DND-41 (cell line): ENCODE measurements at regions not wholly inside any gene's neighbourhood (a gene's known extent, or its start where the extent isn't known, plus 50 kb on each side); places are given as distances from the start of the nearest gene placed in this dataset.

Source experiments
- ATAC-seq: fragments of 200-7000 bp; cut with Tn5 transposase; 3 replicates; pipeline ENCODE4 v1.9.1; 2021; ENCODE audit warnings: low read depth; ENCODE audit not compliant: insufficient read depth
- DNase-seq: peaks from one replicate; pipeline ENCODE4 v3.0.0-alpha.2; 2020
- H2AFZ ChIP-seq: 2 replicates; pipeline ENCODE4 v1.6.0; 2012; ENCODE audit warnings: low read depth, low read length
- H3K27ac ChIP-seq: 2 replicates; pipeline ENCODE4 v1.5.1; 2012; ENCODE audit warnings: low read length, inconsistent platforms
- H3K27me3 ChIP-seq: fragments of 200-600 bp; sonication (generic); 2 replicates; pipeline ENCODE4 v1.6.0; 2012; ENCODE audit warnings: low read length, mild to moderate bottlenecking, inconsistent platforms; ENCODE audit not compliant: insufficient read depth, poor library complexity
- H3K36me3 ChIP-seq: 2 replicates; pipeline ENCODE4 v1.5.1; 2012; ENCODE audit warnings: low read length, inconsistent platforms; ENCODE audit not compliant: insufficient read depth
- H3K4me1 ChIP-seq: 2 replicates; pipeline ENCODE4 v1.5.1; 2012; ENCODE audit warnings: mild to moderate bottlenecking, low read length; ENCODE audit not compliant: insufficient read depth
- H3K4me2 ChIP-seq: 2 replicates; pipeline ENCODE4 v1.6.0; 2012; ENCODE audit warnings: mild to moderate bottlenecking, moderate library complexity, low read length, inconsistent platforms; ENCODE audit not compliant: insufficient read depth
- H3K4me3 ChIP-seq, 2 experiments: fragments of 200-600 bp in 1 of 2; shearing (Covaris generic) in 1 of 2; 2 replicates each; pipeline ENCODE4 v1.5.1; 2012 to 2016; ENCODE audit warnings: inconsistent platforms in 2 of 2, low read length in 2 of 2, mild to moderate bottlenecking in 2 of 2, low read depth in 1 of 2, moderate library complexity in 1 of 2
- H3K79me2 ChIP-seq: 2 replicates; pipeline ENCODE4 v1.6.0; 2012; ENCODE audit warnings: low read length, inconsistent platforms; ENCODE audit not compliant: insufficient read depth
- H3K9ac ChIP-seq: 2 replicates; pipeline ENCODE4 v1.6.0; 2012; ENCODE audit warnings: low read depth, mild to moderate bottlenecking, inconsistent platforms, low read length, moderate library complexity
- H3K9me3 ChIP-seq: 2 replicates; pipeline ENCODE4 v1.5.1; 2012; ENCODE audit warnings: low read length, moderate library complexity, mild to moderate bottlenecking, inconsistent platforms; ENCODE audit not compliant: insufficient read depth, severe bottlenecking
- H4K20me1 ChIP-seq: 2 replicates; pipeline ENCODE4 v1.6.0; 2012; ENCODE audit warnings: low read length; ENCODE audit not compliant: insufficient read depth
- EZH2 ChIP-seq: IDR thresholded peaks from 3 replicates; pipeline ENCODE4 v1.6.1; 2012; ENCODE audit warnings: borderline replicate concordance, low read depth, mild to moderate bottlenecking, moderate library complexity, low read length, inconsistent platforms; ENCODE audit not compliant: severe bottlenecking
- TF ChIP-seq, protein P1 (sequence below): IDR thresholded peaks from 2 replicates; pipeline ENCODE4 v1.5.1; 2012; ENCODE audit warnings: borderline replicate concordance, low read length, moderate library complexity, mild to moderate bottlenecking; ENCODE audit not compliant: poor library complexity, severe bottlenecking; ENCODE audit errors: extremely low read depth

DNA sequence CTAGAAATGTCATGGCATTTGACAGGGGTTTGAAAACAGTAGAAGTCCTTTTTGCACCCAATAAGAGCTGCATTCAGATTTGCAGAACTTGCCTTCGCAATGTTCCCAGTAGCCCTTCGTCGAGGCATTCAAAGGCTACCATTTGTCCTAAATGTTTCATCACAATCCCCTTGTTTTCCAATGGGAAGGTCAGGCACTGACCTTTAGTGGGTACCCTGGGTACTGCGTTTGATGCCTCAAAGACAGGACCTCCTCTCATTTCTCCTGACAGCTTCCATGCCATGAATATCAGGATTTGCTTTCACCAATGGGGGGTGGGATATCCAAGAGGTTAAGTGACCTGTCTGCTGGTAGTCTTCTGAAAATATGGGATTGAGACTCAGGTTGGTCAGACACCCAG, 1063.1 kb downstream of the BCL11B start:
- TF ChIP-seq EZH2 = no peak
- TF ChIP-seq, protein P1, sequence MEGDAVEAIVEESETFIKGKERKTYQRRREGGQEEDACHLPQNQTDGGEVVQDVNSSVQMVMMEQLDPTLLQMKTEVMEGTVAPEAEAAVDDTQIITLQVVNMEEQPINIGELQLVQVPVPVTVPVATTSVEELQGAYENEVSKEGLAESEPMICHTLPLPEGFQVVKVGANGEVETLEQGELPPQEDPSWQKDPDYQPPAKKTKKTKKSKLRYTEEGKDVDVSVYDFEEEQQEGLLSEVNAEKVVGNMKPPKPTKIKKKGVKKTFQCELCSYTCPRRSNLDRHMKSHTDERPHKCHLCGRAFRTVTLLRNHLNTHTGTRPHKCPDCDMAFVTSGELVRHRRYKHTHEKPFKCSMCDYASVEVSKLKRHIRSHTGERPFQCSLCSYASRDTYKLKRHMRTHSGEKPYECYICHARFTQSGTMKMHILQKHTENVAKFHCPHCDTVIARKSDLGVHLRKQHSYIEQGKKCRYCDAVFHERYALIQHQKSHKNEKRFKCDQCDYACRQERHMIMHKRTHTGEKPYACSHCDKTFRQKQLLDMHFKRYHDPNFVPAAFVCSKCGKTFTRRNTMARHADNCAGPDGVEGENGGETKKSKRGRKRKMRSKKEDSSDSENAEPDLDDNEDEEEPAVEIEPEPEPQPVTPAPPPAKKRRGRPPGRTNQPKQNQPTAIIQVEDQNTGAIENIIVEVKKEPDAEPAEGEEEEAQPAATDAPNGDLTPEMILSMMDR = peak; percentile 28
- Histone ChIP-seq H3K4me2 (no peak overlapping the region; the same call in 1 of the 2 replicates), H3K4me3 (no peak overlapping the region), H4K20me1 (no peaks in the 10 kb centered on the region), H3K79me2 (peaks cover 46% of the 10 kb centered on the region), H3K36me3 (no peaks in the 10 kb centered on the region), H2AFZ (no peak overlapping the region), H3K27ac (peak overlapping the region; percentile 99), H3K4me1 (peaks cover 100% of the 10 kb centered on the region), H3K9me3 (no peaks in the 10 kb centered on the region), H3K9ac (peak overlapping the region; percentile 76), H3K27me3 (no peaks in the 10 kb centered on the region)
- DNase-seq = peak; percentile 25
- ATAC-seq = no peak

DNA sequence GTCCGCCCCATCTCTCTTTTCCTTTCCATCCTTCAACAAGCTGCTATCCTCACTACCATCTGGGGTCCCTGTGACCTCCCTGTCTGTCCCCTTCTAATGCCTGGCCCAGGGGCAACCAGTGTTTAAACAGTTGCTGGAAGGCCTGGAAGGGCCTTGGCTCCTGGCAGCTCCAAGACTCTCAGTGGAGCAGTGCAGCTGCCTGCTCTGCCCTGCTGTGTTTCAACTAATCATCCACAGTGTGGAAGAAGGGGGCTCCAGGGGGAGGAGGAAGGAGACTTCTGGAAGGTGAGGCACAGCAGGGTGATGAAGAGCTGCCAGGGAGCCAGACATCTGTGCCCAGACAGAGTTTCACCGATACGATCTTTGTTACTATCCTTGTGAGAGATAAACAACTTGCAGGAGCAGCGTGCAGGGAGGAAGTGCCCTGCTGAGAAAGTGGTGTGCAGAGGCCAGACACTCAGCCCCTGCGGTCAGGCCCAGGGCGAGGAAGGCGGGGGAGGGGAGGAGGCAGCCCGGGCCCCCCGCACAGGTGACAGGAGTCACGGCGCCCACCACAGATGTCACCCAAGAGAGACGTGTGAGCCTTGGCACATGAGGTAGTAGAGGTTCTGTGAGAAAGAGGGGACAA, 1061.8 kb downstream of the BCL11B start:
- Histone ChIP-seq H3K27ac (peak overlapping the region; percentile 99), H3K4me3 (peak overlapping the region in 1 of 2 experiments; percentile 56; a peak in 2 of 4 replicates), H3K27me3 (no peaks in the 10 kb centered on the region), H3K4me1 (peaks cover 100% of the 10 kb centered on the region), H4K20me1 (no peaks in the 10 kb centered on the region), H3K9me3 (no peaks in the 10 kb centered on the region), H3K79me2 (peaks cover 46% of the 10 kb centered on the region), H3K9ac (peak overlapping the region; percentile 76), H3K36me3 (no peaks in the 10 kb centered on the region), H2AFZ (no peak overlapping the region), H3K4me2 (peak overlapping the region; percentile 61)
- DNase-seq (peak; percentile 98), ATAC-seq (peak; percentile 87)
- TF ChIP-seq, protein P1 = peak; percentile 43
- TF ChIP-seq EZH2 = no peak

DNA sequence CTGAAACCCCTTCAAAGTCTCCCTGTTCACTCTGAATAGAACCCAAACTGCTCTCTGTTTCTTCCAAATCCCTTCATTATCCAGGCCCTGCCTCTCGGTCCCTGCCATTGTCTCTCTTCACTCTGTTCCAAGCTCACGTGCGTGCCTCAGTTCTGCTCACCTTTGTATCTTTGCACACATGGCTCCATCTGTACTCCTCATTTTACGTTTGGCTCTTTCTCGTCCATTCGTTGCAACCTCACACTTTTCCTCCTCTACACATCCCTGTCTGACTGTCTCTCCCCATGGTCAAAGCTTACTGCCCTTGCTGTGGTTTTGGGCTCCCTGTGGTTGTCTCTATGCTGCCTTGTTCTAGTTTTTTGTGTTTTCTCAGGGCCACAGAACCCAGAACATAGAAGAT, 1054.5 kb downstream of the BCL11B start:
- DNase-seq (peak; percentile 4), ATAC-seq (no peak)
- Histone ChIP-seq H3K27ac (peak overlapping the region; percentile 48), H4K20me1 (no peaks in the 10 kb centered on the region), H3K4me3 (no peak overlapping the region), H3K27me3 (no peaks in the 10 kb centered on the region), H3K79me2 (no peaks in the 10 kb centered on the region), H3K4me1 (peaks cover 48% of the 10 kb centered on the region), H3K9me3 (no peaks in the 10 kb centered on the region), H2AFZ (peak overlapping the region; percentile 12; the same call in 1 of the 2 replicates), H3K4me2 (no peak overlapping the region), H3K36me3 (no peaks in the 10 kb centered on the region), H3K9ac (no peak overlapping the region)
- TF ChIP-seq, protein P1 = no peak
- TF ChIP-seq EZH2 = no peak

DNA sequence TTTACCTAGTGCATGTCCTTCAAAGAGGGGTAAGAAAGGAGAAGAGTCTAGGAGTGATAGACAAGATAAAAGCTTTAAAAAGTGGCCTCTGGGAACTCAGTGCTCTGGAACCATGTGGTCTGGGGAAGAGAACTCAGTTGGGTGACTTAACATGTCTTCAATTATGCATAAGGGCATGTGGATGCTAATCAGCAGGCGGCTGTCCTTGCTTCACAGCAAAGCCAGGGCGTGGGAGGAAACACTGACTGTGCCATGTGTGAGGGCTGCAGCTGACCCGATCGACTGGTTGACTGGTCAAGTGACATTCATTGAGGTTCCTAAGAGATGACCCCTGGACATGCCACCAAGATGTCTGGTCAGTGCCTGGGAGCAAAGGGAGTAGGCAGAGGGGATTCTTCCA, 1053.8 kb downstream of the BCL11B start:
- H3K4me1 ChIP-seq = peaks cover 48% of the 10 kb centered on the region
- no peaks in the 10 kb centered on the region for H3K27me3 ChIP-seq
- H3K4me2 ChIP-seq = no peak overlapping the region
- TF ChIP-seq EZH2 = no peak
- TF ChIP-seq, protein P1 = no peak
- H3K9ac ChIP-seq = no peak overlapping the region
- H3K79me2 ChIP-seq = no peaks in the 10 kb centered on the region
- H3K27ac ChIP-seq = peak overlapping the region; percentile 48
- DNase-seq (peak; percentile 6), ATAC-seq (no peak)
- no peaks in the 10 kb centered on the region for H3K9me3 ChIP-seq
- no peaks in the 10 kb centered on the region for H3K36me3 ChIP-seq
- no peaks in the 10 kb centered on the region for H4K20me1 ChIP-seq
- no peak overlapping the region for H2AFZ ChIP-seq
- H3K4me3 ChIP-seq = no peak overlapping the region
